GM18505 (cell line): ENCODE measurements at regions not wholly inside any gene's neighbourhood (a gene's known extent, or its start where the extent isn't known, plus 50 kb on each side); places are given as distances from the start of the nearest gene placed in this dataset.

Experiments used
- ATAC-seq: cut with Tn5 transposase; IDR thresholded peaks from one replicate; pipeline ENCODE4 v1.9.1; 2021; ENCODE audit not compliant: unreplicated experiment
- POLR2A ChIP-seq: IDR thresholded peaks from 4 replicates; pipeline ENCODE4 v1.6.1; 2011; ENCODE audit warnings: borderline replicate concordance; ENCODE audit not compliant: insufficient read depth, insufficient read length; ENCODE audit errors: extremely low read depth

DNA sequence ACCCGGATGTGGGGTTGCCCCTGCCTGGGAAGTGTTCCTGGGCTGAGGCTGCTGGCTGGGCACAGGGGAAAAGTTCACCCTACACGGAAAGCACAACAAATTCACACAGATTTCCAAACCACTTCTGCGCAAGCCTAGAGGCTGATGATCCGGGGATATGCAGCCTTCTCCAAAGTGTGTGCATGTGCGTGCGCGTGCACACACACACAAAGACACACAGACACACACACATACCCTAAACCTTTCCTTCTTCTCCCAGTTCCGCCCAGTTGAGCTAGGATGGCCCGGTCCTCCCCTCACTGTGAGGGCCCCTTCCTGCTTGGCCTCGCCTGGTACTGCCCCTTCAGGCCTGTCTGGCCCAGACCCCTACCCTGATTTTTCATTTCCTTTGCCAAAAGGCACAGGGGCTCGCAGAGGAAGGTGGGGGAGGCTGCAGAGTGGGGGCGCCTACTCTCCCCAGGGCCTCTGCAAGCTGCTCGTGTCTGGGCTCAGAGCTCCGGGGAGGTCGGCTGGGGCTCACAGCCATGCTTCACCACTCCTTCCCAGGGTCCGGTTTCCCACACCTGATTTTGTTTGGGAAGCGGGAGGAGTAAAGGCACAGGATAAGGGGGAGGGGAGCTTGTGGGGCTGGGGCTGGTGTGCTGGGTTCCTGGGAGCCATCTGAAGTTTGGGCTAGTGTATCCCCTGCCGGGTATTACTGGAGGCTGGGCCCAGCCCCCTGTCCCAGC lies 144.7 kb downstream of the ENGASE start:
- TF ChIP-seq POLR2A, result no peak
- ATAC-seq, result no peak

DNA sequence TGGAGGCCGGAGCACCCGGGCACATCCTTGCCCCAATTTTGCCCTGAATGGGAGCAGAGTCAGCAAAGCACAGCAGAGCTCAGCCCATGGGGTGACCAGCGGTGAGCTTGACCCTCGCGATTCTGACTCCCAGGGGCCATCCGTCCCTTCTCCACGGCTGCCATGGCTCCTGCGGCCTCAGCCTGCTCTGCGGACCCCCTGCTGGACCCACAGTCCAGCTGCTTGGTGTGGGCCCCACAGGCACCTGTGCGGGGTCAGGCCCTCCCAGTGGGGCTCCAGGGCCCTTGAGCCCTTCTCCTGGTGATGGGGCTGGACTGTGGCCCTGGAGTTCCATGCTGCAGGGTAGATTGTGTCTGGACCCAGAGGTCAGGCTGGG lies 144.2 kb downstream of the ENGASE start:
- TF ChIP-seq POLR2A, result no peak
- no peak for ATAC-seq

DNA sequence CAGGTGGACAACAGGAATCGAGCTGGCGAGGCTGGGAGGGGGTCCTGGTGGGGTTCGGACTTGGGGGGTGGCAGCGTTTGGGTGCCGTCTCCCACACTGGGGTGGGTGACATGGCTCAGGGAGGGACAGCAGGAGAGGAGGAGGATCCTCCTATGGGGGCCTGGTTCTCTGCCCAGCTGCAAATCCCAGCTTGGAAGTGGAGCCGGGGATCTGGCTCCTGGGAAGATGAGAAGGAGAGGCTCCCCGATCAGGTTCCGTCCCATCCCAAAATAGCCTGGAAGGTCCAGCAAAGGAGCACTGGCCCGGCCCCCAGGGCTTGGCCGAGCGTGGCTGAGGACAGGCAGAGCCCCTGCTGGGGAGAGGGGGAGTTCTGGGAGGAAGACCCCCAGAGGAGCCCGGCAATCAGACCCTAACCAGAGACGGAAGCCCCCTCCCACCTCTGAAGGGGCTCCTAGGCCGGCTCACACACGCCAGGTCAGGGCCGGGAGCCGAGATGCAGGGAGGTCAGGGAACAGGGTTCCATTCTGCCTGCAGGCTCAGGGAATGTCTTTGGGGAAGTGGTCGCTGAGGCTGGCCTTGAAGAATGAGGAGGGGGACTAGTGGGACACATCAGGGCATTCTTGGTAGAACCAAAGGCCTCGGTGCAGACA lies 143.7 kb downstream of the ENGASE start:
- no peak for ATAC-seq
- TF ChIP-seq POLR2A, result no peak

DNA sequence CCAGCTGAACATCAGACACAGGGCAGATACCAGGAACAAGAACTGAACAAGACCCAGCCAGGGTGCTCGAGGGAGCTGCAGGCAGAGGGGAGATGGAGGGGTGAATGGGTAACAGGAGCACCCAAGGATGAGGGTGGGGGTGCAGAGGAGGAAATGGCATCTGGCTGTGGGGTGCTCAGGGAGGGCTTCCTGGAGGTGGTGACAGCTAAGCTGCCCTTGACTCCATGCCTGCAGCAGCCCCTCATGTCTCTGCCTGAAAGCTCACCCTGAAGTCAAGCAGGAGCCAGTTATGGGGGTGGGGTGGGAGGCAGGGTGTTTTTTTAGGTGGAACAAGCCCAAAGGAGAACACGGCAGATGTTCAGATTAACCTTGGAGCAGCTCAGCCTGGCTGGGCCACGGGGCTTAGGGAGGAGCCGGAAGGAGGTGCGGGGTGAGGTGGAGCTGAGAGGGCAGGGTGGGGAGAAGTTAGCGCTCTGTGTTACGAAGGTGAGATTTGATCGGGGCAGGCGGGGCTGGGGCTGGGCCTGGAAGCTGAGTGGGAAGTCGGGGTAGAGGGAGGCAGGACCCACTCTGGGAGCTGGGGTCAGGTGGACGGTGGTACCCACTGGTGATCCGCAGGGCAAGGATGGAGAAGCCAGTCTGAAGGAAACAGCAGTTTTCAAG lies 143.0 kb downstream of the ENGASE start:
- TF ChIP-seq POLR2A, result no peak
- ATAC-seq, result no peak

DNA sequence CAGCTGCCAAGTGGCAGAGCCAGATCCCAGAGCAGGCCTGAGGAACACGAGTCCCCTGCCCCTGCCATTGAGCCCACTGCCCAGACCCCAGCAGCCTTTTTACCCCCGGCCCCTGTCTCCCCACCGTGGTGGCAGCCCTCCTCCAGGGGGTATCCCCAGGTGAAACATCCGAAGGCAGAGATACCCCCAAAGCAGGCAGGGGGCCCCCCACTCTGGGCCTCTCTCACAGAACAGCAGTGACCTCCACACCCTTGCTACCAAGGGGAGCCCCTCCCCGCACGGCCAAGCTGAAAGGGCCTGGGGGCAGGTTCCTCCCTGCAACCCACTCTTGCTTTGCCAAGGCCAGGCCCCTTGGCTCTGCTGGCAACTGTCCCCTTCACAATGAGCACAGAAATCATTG lies 142.2 kb downstream of the ENGASE start:
- no peak for ATAC-seq
- TF ChIP-seq POLR2A, result no peak

DNA sequence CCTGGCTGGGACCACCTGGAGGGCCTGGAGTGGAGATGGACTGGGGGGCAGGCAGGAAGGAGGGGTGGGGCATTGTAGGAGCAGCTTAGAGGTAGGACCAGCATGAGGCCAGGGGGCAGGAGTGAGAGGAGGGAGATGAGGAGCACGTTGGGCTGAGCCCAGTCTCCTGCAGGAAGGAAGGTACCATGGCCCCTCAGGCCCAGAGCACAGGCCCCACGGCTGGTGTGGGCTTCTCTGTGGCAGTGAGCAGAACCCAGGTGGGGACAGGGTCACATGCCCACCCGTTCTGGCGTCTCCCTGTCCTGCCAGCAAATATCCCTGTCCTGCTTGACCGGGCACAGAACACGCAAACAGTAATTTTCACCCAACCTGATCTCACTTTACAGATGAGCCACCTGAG lies 141.8 kb downstream of the ENGASE start:
- no peak for ATAC-seq

DNA sequence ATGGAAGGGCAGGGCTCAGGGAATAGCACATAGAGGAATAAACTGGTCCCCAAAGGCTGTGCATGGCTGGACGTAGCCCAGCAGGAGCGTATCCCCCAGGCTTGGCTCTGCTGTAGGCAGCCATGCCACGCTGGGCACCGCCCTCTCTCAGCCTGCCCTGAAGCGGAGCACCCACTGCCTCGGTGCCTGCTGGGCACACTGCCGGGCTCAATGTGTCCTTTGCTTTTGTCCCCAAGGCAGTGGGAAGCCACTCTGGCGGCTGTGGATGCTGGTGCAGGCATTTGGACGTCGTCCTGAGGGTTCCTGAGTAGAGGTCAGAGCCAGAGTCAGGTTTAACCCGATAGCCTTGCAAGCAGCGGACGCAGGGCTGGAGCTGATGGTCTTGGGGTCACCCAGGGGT lies 141.0 kb downstream of the ENGASE start:
- no peak for ATAC-seq
- TF ChIP-seq POLR2A, result no peak

More for the DNA sequence above, 141.8 kb downstream of the ENGASE start:
- TF ChIP-seq POLR2A, result no peak

DNA sequence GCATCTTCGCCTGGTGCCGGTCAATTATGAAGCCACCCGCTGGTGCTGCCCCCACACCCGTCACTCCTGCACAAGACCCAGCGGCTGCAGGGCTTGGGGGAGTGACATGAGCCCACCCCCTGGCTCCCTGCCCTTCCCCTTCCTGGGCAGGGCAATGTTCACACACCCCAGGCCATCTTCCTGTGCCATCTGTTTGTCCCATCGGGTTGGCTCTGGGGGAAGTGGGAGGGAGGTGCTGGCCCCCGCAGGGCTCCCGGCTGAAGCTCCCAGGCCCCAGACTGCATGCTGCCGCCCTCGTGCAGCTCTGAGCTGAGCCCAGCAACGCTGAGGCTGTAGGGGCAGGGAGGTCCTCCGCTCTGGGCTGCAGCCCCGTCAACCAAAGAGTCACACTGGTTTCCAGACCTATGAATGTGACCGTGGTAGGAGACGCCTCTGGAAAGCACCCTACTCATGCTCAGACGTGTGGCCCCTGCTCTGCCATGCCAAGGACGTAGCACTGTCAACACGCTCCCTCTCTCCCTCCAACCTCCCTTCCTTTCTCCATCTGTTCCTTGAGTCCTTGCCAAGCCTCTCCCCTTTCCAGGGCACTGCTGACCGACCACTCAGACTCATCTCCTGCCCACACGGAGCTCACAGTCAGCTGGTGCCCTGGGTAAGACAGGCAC lies 140.4 kb downstream of the ENGASE start:
- no peak for TF ChIP-seq POLR2A
- no peak for ATAC-seq

DNA sequence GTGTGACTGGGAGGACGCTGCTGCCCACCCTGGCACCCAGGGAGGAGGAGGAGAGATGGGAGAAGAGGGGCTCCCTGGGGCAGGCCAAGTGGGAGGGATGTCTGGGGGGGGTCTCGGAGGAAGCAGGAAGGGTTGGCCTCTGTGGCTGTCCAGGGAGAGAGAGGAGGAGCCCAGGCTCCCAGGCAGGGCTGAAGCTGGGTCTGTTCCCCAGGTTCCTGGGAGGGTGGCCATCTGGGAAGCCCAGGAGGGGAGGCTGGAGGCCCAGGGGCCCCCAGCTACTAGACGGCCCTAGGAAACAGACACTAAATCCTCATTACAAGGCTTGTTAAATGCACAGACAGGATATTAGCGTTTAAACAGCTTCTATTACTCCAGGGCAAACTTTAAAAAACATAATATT lies 139.8 kb downstream of the ENGASE start:
- no peak for TF ChIP-seq POLR2A
- no peak for ATAC-seq

DNA sequence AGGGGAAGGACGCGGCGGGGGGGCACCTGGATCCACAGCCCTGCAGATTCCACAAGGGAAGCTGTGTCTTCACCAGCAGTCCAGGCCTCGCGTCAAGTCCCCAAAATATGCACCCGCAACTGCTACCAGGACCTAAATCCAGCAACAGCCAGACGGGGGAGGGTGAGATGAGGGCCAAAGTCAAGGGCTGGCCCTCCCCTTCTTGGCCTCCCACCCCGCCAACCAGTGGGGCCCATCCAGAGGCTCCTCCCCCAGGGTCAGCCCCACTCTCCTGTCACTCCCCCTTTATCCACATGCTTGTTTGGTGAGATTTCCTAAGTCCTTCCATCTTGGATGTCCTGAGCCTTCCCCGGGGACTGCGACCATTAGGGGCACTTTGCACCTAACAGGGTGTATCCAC lies 138.7 kb downstream of the ENGASE start:
- TF ChIP-seq POLR2A, result no peak
- no peak for ATAC-seq

DNA sequence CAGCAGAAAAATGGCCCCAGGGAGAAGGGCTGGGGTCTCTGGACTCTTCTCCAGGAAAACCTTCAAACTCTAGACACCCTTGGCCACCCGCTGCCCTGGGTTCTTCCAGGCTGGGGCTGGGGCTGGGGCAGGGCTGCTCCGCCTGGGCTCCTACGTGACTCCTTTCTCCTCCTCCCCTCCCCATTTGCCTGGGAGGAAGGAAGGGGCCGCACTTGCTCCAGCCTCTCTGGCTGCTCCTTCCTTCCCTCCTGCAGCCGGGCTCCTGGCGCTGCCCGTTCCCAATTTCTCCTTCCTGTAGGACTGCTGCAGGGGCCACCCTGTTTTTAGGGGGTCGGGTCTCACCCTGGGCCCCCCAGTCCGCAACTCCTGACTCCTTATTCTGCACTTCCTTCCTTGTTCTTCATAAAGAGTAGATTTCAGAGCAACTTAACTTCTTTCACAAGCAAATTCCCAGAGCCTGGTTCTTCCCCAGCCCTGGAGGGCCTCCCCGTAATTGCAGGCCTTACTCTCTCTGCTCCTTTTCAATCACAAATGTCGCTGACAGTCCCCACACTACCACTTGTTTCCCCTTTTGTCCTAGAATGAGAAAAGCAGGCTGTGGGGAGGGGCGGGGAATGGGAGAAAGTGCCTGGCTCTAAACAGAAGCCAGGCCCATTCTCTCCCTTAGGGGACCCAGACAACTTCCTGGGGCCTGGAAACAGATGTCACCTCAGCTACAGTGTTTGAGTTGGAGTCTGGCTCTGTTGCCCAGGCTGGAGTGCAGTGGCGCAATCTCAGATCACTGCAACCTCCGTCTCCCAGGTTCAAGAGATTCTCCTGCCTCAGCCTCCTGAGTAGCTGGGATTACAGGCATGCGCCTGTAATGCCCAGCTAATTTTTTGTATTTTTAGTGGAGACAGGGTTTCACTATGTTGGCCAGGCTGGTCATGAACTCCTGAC lies 137.8 kb downstream of the ENGASE start:
- TF ChIP-seq POLR2A, result no peak
- no peak for ATAC-seq

DNA sequence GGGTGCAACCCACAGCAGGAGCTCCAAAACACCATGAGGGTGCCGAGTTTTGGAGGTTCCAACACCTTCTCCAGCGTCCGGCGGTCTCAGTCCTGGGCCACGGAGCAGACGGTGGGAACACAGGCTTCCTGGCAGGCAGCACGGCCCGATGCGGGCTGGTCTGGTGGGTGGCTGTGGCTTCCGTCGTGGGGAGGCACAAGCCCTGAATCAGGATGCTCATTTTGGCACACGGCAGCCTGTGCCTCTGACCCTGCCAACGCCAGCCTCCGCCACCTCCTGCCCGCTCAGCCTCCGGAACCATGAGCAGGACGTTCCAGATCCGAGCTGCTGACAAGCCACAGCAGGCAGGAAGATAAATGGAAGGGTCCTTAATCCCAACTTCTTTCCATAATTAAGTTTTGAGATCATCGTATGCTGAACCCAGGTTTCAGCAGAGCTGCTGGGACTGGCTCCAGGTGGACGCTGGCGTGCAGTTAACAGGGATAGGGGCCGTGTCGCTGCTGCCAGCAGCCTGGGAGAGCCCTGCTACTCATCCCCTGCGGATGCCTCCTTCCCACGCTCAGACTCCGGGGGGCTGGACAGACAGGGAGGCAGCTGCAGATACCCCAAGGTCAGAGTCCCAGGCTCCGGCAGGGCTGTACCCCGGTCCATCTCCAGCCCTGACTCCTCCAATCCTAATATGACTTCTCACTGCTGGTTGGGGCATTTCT lies 136.6 kb downstream of the ENGASE start:
- no peak for TF ChIP-seq POLR2A
- ATAC-seq, result no peak
